IPS-18a (cell line): ENCODE measurements at regions not wholly inside any gene's neighbourhood (a gene's known extent, or its start where the extent isn't known, plus 50 kb on each side); places are given as distances from the start of the nearest gene placed in this dataset.

ENCODE experiments used
- H3K27ac ChIP-seq: one replicate; pipeline ENCODE4 v1.5.1; 2013; ENCODE audit warnings: low read length
- H3K27me3 ChIP-seq: one replicate; pipeline ENCODE4 v1.6.1; 2013; ENCODE audit warnings: mild to moderate bottlenecking, low read length; ENCODE audit not compliant: control insufficient read depth, insufficient read depth
- H3K36me3 ChIP-seq: one replicate; pipeline ENCODE4 v1.6.1; 2013; ENCODE audit warnings: low read depth, low read length; ENCODE audit not compliant: control insufficient read depth
- H3K4me1 ChIP-seq: one replicate; pipeline ENCODE4 v1.6.1; 2013; ENCODE audit warnings: low read depth, low read length; ENCODE audit not compliant: control insufficient read depth
- H3K4me3 ChIP-seq: one replicate; pipeline ENCODE4 v1.5.1; 2013; ENCODE audit warnings: low read length
- H3K9ac ChIP-seq: one replicate; pipeline ENCODE4 v1.6.1; 2013; ENCODE audit warnings: mild to moderate bottlenecking, low read length, moderate library complexity
- H3K9me3 ChIP-seq: one replicate; pipeline ENCODE4 v1.6.1; 2013; ENCODE audit warnings: low read depth, low read length; ENCODE audit not compliant: control insufficient read depth

- Histone ChIP-seq H3K4me3 (no peak overlapping the region), H3K27me3 (no peaks in the 10 kb centered on the region), H3K27ac (no peak overlapping the region), H3K9me3 (no peaks in the 10 kb centered on the region), H3K36me3 (no peaks in the 10 kb centered on the region), H3K4me1 (no peaks in the 10 kb centered on the region), H3K9ac (no peak overlapping the region)
These were observed 150.9 kb downstream of the CRYBB2 start for GRCh38 chr22:25370322-25370721.

DNA sequence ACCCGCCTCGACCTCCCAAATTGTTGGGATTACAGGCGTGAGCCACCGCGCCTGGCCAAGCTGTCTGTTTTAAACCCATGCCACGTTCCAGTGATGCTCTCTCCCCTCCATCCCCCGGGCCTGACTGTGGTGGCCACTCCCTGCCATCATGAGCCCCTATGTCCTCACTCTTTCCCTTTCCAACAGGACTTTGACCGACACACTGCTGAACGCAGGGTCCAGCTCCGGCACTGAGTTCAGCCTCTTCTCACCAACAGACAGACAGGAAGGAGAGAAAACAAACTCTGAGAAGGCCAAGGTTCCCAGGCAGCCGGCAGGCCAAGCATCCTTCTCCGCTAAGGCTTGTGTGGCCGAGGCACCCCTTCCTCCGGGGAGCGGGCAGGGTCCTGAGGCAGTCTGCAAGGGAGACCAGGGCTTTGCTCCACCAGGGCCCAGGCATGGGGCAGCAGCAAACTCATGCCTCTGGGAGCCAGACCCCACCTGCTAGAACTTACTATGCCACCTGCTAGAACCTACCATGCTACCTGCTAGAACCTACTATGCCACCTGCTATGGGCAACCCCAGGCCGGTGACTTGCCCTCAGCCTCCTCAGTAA is 152.7 kb downstream of the CRYBB2 start:
- H3K9me3 ChIP-seq, result no peaks in the 10 kb centered on the region
- no peak overlapping the region for H3K27ac ChIP-seq
- no peak overlapping the region for H3K9ac ChIP-seq
- H3K4me1 ChIP-seq, result no peaks in the 10 kb centered on the region
- no peaks in the 10 kb centered on the region for H3K27me3 ChIP-seq
- H3K4me3 ChIP-seq, result no peak overlapping the region
- no peaks in the 10 kb centered on the region for H3K36me3 ChIP-seq

DNA sequence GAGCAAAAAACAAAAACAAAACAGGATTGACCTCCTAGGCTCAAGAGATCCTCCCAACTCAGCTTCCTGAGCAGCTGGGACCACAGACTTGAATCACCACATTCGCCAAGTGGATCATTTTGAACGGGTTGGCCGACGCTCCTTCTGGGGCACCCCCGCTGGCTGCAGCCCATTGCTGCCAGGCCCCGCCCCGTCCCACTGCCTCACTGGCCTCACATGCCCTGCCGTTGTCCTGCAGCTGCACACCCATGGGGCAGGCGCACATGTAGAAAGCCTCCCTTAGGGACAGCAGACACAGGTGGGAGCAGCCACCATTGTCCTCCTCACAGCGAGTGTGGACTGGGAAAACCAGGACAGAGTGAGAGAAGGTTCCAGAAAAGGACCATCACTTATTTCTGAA is 154.5 kb downstream of the CRYBB2 start:
- no peaks in the 10 kb centered on the region for H3K27me3 ChIP-seq
- no peak overlapping the region for H3K27ac ChIP-seq
- H3K9ac ChIP-seq, result no peak overlapping the region
- H3K9me3 ChIP-seq, result no peaks in the 10 kb centered on the region
- no peak overlapping the region for H3K4me3 ChIP-seq
- no peaks in the 10 kb centered on the region for H3K36me3 ChIP-seq
- no peaks in the 10 kb centered on the region for H3K4me1 ChIP-seq

- no peak overlapping the region for H3K9ac ChIP-seq
- no peak overlapping the region for H3K4me3 ChIP-seq
- no peak overlapping the region for H3K27ac ChIP-seq
- no peaks in the 10 kb centered on the region for H3K36me3 ChIP-seq
- no peaks in the 10 kb centered on the region for H3K4me1 ChIP-seq
- H3K9me3 ChIP-seq, result no peaks in the 10 kb centered on the region
- H3K27me3 ChIP-seq, result no peaks in the 10 kb centered on the region
These were observed 155.4 kb downstream of the CRYBB2 start for GRCh38 chr22:25374869-25375268.

GRCh38 chr22:25375683-25376082 is 156.2 kb downstream of the CRYBB2 start:
- no peaks in the 10 kb centered on the region for H3K27me3 ChIP-seq
- no peaks in the 10 kb centered on the region for H3K9me3 ChIP-seq
- H3K27ac ChIP-seq, result no peak overlapping the region
- H3K4me1 ChIP-seq, result no peaks in the 10 kb centered on the region
- no peaks in the 10 kb centered on the region for H3K36me3 ChIP-seq
- no peak overlapping the region for H3K9ac ChIP-seq
- H3K4me3 ChIP-seq, result no peak overlapping the region

DNA sequence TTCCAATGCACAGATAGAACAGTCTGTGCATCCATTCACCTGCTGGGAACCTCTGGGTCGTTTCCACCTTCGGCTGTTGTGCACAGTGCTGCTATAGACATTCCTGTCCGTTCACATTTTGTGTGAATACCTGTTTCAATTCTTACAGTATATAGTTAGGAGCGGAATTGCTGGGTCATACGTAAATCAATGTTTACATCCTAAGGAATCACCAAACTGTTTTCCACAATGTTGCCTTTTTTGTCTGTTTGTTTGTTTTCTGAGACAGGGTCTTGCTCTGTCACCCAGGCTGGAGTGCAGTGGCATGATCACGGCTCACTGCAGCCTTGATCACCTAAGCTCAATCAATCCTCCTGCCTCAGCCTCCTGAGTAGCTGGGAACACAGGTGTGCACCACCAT is 158.3 kb downstream of the CRYBB2 start:
- no peak overlapping the region for H3K4me3 ChIP-seq
- no peaks in the 10 kb centered on the region for H3K9me3 ChIP-seq
- no peaks in the 10 kb centered on the region for H3K36me3 ChIP-seq
- no peaks in the 10 kb centered on the region for H3K27me3 ChIP-seq
- H3K9ac ChIP-seq, result no peak overlapping the region
- H3K27ac ChIP-seq, result no peak overlapping the region
- H3K4me1 ChIP-seq, result no peaks in the 10 kb centered on the region

DNA sequence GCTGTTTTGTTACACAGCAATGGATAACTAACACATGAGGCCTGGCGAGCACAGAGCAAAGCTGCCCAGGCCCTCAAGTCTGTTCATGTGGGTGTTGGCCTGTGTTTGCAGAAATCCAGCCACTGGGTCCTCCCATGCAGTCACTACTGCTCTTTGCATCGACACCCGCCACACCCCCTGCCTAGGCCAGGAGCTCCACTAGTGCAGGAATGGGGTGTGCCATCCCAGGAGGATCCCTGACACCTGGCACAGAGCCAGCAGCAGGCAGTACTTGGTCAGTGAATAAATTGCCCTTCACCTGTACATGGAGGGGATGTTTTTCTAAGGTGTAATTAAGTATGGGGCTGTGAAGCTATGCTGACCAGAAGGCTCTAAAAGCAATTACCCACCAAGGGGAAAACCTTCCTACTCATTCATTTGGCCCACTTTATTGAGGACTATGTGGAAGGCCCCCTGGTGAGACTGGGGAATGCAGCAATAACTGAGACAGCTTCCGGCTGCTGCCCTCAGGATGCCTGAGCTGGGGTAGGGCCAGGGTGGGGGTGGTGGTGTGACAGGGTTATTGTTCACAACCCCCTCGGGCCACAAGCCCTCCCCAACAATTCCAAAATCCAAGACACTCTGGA is 160.8 kb downstream of the CRYBB2 start:
- no peak overlapping the region for H3K4me3 ChIP-seq
- H3K27me3 ChIP-seq, result no peaks in the 10 kb centered on the region
- no peak overlapping the region for H3K27ac ChIP-seq
- H3K9me3 ChIP-seq, result no peaks in the 10 kb centered on the region
- H3K4me1 ChIP-seq, result peaks cover 4% of the 10 kb centered on the region
- H3K36me3 ChIP-seq, result no peaks in the 10 kb centered on the region
- H3K9ac ChIP-seq, result no peak overlapping the region

- H3K9ac ChIP-seq, result no peak overlapping the region
- no peaks in the 10 kb centered on the region for H3K9me3 ChIP-seq
- no peak overlapping the region for H3K4me3 ChIP-seq
- no peaks in the 10 kb centered on the region for H3K27me3 ChIP-seq
- no peak overlapping the region for H3K27ac ChIP-seq
- no peaks in the 10 kb centered on the region for H3K36me3 ChIP-seq
- peaks cover 23% of the 10 kb centered on the region for H3K4me1 ChIP-seq
These were observed 163.3 kb downstream of the CRYBB2 start for GRCh38 chr22:25382762-25383161.

DNA sequence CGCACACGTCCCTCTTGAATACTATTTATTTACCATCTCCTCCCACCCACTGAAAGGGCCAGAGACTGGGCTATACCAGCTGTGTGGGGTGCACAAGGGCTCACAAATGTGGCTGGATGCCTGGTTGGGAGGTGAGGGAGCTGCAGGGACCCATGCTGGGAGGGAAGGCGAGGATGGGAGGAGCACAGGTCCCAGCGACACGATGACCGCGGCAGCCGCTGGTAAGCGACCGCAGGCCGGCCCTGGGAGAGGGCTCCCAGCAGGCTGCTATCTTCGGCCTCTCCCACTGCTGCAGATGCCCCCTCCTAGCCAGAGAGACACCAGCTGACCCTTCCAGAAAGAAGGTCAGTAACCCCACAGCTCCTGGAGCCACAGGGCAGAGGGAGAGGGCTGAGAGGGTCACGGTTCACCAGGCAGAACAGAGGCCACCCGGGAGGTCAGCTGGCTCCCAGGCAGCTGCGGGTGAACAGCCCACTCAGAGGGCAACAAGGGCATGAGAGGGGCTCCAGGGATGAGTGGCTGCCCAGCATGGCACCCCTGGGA is 163.9 kb downstream of the CRYBB2 start:
- no peak overlapping the region for H3K27ac ChIP-seq
- H3K27me3 ChIP-seq, result no peaks in the 10 kb centered on the region
- H3K4me3 ChIP-seq, result no peak overlapping the region
- H3K9ac ChIP-seq, result no peak overlapping the region
- peaks cover 24% of the 10 kb centered on the region for H3K4me1 ChIP-seq
- H3K36me3 ChIP-seq, result no peaks in the 10 kb centered on the region
- no peaks in the 10 kb centered on the region for H3K9me3 ChIP-seq

DNA sequence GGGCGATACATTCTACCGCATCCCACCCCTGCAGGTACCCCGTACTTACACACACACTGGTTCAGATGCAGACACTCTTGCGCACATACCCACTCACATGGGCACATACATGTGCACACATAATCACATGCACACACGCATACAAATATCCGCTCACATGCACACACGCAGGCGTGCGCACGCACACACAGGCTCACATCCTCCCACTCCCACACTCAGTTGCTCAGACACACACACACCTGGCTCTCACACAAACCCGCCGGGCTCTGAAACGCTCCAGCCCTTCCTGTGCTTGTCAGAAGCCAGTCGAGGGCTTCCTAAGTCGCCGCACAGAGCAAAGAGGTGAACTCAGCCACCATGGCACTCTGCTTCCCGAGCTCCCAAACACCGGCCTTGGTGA is 164.5 kb downstream of the CRYBB2 start:
- H3K4me1 ChIP-seq, result peaks cover 26% of the 10 kb centered on the region
- no peaks in the 10 kb centered on the region for H3K9me3 ChIP-seq
- H3K36me3 ChIP-seq, result no peaks in the 10 kb centered on the region
- no peak overlapping the region for H3K4me3 ChIP-seq
- no peak overlapping the region for H3K9ac ChIP-seq
- H3K27me3 ChIP-seq, result no peaks in the 10 kb centered on the region
- H3K27ac ChIP-seq, result no peak overlapping the region

- no peak overlapping the region for H3K4me3 ChIP-seq
- H3K27ac ChIP-seq, result no peak overlapping the region
- H3K9me3 ChIP-seq, result no peaks in the 10 kb centered on the region
- no peaks in the 10 kb centered on the region for H3K27me3 ChIP-seq
- H3K9ac ChIP-seq, result no peak overlapping the region
- peaks cover 32% of the 10 kb centered on the region for H3K4me1 ChIP-seq
- no peaks in the 10 kb centered on the region for H3K36me3 ChIP-seq
These were observed 167.1 kb downstream of the CRYBB2 start for GRCh38 chr22:25386538-25386884.

GRCh38 chr22:25388415-25388814 is 169.0 kb downstream of the CRYBB2 start:
- Histone ChIP-seq H3K27ac (no peak overlapping the region), H3K36me3 (no peaks in the 10 kb centered on the region), H3K4me3 (no peak overlapping the region), H3K27me3 (no peaks in the 10 kb centered on the region), H3K9ac (no peak overlapping the region), H3K4me1 (peaks cover 30% of the 10 kb centered on the region), H3K9me3 (no peaks in the 10 kb centered on the region)
